Left renal cortex interstitium (tissue), 4 donors: ENCODE measurements at regions not wholly inside any gene's neighbourhood (a gene's known extent, or its start where the extent isn't known, plus 50 kb on each side); places are given as distances from the start of the nearest gene placed in this dataset.
"Not testable (repeated sequence)": the region's sequence is repeated elsewhere in the genome, so short reads cannot be mapped to it uniquely, and the experiment has no call there.

ENCODE experiments used
- DNase-seq, 4 donors: peaks; one replicate each; pipeline ENCODE4 v3.0.0-alpha.2; 2013; ENCODE audit warnings: low read depth in 4 of 4, low spot score in 2 of 4, missing footprints in 1 of 4

- no peak for DNase-seq
Observed at GRCh38 chr14:43754838-43755237, 752.2 kb downstream of the FSCB start.

DNA sequence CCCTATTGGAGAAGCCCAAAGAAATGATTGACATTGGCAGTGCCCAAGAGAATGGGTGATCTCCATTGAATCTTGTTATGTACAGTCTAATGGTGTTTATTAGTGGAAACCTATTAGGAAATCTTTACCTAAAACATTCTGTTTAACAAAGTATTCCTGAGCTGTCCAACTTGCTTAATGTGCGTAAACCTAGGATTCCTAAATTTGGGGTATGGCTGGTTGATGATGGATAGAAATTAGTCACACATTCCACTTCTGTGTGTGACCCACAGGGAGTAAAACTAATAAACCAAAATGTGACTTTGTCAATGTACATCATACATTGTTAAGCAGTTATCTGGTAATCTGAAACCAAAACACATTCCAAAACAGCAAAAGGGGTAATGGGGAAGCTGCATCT lies 761.3 kb downstream of the FSCB start:
- DNase-seq = no peak

DNA sequence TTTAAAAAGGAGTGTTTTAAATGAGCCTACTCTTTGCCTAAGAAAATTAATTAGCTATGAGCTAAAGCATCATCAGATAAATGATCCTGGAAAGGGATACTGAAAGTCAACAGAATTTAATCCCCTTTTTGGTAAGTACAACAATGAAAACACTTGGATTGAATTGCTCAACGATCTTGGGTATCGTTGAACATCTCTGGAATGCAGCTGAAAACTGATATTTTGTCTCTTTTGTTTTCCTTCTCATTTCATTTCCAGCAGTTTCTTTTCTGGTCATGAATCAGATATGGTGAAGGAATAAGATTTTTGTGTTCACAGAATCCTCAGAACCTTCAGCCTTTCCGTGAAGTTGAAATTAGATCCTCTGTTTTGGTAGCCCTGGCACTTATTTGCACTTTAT lies 771.2 kb downstream of the FSCB start:
- peak in 1 of 4 donors; percentile 8 for DNase-seq

- no peak for DNase-seq
Observed at GRCh38 chr14:43729143-43729542, 777.9 kb downstream of the FSCB start.

DNA sequence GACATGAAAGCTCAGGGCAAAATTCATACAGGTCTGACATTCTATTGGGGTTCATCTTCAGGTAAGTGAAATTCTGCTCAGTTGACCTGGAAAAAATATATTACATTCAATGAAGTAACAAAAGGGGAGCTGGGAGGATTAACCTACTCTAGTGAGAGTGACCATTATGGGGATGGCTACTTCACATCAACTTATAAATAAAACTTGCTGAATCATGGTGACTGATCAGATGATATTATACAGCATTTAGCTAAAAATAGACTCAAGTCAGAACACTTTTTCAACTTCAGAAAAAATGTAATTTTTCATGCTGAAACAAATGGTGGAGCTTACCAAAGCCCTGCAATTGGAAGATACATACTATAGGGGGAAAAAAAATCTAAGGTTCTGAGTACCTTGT lies 800.2 kb downstream of the FSCB start:
- no peak for DNase-seq

DNA sequence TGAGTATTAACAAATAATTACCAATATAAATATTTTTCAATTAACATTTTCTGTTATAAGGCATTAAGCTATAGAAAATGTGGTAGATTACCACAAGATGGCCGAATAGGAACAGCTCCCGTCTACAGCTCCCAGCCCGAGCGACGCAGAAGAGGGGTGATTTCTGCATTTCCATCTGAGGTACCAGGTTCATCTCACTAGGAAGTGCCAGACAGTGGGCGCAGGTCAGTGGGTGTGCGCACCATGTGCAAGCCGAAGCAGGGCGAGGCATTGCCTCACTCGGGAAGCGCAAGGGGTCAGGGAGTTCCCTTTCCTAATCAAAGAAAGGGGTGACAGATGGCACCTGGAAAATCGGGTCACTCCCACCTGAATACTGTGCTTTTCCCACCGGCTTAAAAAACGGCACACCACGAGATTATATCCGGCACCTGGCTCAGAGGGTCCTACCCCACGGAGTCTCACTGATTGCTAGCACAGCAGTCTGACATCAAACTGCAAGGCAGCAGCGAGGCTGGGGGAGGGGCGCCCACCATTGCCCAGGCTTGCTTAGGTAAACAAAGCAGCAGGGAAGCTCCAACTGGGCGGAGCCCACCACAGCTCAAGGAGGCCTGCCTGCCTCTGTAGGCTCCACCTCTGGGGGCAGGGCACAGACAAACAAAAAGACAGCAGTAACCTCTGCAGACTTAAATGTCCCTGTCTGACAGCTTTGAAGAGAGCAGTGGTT lies 808.4 kb downstream of the FSCB start:
- not testable (repeated sequence) for DNase-seq

DNA sequence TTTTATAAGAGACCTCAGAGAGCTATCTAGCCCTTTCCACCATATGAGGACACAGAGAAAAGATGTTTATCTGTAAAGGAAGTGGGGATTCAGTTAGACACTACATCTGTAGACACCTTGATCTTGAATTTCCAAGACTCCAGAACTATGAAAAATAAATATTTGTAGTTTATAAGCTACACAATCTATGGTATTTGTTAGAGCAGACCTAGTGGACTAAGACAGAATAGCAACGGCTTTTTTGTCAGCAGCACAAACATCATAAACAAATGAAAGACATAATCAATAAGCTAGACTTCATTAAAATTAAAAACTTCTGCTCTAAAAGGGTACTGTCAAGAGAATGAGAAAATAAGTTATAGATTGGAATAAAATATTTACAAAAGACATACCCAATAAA lies 810.1 kb downstream of the FSCB start:
- DNase-seq = no peak

- DNase-seq = no peak
Observed at GRCh38 chr14:43692706-43693105, 814.4 kb downstream of the FSCB start.

GRCh38 chr14:43687921-43688320 lies 819.2 kb downstream of the FSCB start:
- DNase-seq = no peak

- no peak for DNase-seq
Observed at GRCh38 chr14:43677581-43677980, 829.5 kb downstream of the FSCB start.

DNA sequence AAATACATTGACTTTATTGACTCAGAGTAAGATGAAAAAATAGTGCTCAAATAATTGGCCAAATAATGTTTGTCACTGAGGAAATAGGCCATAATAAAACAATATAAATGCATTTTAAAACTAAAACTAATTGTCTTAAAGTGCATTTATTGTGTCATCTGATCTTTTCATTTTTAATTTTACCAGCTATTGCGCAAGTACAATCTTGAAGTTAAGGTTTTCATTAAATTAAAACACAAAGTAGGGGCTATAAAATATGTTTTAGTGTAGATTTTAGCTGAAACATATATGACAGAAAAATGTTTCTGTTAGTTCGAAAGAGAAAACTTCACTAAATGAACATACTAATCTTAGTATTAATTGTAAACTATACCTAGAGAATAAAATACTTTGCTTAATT lies 832.8 kb downstream of the FSCB start:
- no peak for DNase-seq

- no peak for DNase-seq
Observed at GRCh38 chr14:43671716-43672485, 835.2 kb downstream of the FSCB start.

DNA sequence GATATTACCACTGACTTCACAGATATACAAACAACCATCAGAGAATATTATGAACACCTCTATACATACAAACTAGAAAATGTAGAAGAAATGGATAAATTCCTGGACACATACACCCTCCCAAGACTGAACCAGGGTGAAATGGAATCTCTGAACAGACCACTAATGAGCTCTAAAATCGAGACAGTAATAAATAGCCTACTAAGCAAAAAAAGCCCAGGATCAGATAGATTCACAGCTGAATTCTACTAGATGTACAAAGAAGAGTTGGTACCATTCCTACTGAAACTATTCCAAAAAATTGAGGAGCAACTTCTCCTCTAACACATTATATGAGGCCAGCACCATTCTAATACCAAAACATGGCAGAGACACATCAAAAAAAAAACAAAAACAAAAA lies 837.7 kb downstream of the FSCB start:
- DNase-seq = no peak

DNA sequence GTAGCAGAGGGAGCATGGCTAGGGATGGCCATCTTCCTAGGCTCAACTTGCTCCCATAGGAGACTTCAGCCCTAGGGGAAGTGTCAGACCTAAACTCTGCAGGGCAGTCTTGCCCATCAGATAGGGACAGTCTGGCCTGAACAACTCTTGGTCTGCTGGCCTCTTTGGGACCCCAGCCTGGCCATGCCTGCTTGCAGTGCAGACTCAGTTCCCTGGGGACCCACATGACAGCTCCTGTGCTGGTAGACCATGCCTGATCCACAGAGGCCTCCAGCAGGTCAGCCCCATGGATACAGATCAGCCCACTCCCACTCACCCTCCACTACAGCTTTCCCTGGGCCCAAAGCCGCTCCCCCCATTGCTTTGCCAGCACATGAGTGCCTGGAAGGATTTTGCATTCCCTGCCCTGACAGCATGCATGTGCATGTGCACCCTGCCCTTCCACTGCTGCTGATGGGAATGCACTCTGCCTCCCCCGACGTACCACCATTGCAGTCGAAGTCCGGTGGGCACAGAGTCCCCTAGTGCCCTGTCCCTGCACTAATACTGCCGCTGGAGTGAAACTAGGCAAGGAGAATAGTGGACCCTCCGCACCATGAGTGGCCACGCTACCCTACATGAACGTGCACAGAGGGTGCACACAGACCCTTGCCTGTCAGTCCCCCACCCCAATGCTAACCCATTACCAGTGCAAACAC lies 841.4 kb downstream of the FSCB start:
- DNase-seq = no peak

DNA sequence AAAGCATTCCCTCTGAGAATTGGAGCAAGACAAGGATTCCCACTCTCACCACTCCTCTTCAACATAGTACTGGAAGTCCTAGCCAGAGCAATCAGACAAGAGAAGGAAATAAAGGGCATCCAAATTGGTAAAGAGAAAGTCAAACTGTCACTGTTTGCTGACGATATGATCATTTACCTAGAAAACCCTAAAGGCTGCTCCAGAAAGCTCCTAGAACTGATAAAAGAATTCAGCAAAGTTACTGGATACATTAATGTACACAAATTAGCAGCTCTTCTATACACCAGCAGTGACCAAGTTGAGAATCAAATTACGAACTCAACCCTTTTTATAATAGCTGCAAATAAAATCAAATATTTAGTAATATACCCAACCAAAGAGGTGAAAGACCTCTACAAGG lies 851.9 kb downstream of the FSCB start:
- DNase-seq = not testable (repeated sequence)

DNA sequence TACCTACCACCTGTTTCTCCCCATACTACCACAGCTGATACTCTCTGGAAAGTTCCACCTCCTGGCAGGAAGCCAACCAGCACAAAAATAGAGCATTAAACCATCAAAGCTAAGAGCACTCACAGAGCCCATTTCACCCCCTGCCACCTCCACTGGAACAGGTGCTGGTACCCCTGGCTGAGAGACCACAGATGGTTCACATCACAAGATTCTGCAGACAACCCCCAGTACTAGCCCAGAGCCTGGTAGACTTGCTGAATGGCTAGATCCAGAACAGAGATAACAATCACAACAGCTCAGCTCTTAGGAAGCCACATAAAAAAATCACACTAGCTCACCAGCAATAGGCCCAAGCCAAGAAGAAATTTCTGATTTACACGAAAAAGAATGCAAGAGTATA lies 855.2 kb downstream of the FSCB start:
- no peak for DNase-seq

DNA sequence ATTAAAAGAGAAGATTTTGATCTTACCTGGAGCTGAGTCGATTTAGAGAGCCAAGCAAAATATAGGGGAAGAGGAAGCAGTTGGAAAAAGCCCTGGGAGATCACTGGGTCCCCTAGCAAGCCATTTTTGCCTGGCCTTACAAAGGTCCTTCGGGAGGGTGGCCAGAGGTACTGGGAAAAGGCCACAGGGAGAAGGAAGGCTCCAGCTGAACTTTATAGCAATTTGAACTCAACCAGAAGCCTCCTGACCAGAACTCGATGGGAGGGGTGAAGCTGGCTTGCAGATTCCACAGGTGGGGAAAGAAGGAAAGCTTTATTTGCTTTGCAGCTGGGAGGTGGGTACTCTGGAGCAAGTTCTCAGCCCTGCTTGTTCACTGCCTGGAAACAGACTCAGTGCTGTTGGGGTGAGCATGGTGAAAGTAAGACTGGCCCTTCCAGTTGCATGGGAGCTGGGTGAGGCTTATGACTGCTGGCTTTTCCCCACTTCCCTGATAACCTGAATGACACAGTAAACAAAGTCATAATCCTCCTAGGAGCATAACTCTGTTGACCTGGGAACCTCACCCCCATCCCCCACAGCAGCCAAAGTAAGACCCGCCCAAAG lies 855.8 kb downstream of the FSCB start:
- DNase-seq = no peak

DNA sequence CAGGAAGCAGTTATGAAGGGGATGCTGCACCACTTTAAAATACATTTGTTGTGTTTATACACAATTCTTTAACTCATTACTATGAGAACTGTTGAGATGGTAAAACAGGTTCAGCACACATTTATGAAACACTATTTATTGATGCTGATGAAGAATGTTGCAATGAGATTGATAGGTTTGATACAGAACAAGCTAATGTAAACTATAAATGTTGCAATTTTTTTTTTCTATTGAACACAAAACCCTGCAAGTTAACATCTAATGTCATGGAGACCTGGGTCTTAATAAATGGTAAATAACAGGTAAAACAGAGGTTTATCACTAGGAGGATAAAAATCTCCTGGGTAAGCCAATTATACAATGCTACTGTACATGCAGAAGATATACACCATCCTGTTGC lies 857.6 kb downstream of the FSCB start:
- DNase-seq = no peak

DNA sequence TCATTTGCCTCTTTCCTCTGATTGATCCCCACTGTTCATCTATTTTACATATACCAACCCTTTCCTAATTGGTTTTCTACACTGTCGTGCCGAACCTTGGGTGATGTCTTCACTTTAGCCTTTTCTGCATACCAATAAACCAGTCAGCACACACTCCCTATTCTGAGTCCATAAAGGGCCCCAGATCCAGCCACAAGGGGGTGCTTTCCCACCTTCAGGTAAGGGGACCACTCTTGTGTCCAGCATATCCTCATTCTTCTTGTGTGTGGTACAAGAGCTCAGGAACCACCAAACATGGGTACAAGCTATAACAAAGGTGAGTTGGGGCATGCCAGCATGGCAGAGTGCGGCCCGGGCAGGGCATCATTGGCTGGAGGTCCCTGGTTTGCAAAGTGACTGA lies 859.8 kb downstream of the FSCB start:
- no peak for DNase-seq

DNA sequence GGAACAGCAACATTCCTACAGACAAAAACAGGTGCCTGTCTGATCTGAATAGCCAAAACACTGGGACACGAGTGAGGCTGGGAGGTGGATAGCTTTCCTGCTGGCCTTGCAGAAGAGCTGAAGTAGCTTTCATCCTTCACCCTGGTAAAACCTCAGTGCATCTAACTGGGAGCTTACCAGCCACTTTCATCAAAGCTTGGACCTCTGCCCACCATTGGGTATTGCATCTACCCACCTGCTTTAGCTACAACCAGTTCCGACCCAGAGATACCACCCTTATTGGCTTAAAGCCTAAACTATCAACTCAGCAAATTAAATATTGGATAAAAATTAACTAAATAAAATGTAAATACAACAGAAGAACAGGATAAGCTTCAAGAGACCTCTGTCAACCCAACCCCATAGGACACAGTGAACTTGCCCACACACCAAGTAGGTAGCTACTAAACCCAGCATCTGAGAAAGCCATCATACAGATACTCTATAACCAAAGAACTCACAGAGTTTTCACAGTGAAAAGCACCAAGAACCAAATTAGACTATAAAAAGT lies 866.3 kb downstream of the FSCB start:
- DNase-seq = no peak

GRCh38 chr14:43625294-43625693 lies 881.8 kb downstream of the FSCB start:
- DNase-seq = no peak
